BJ (cell line): ENCODE measurements at regions not wholly inside any gene's neighbourhood (a gene's known extent, or its start where the extent isn't known, plus 50 kb on each side); places are given as distances from the start of the nearest gene placed in this dataset.

Experiments
- CTCF ChIA-PET: fragments of 350-600 bp; formaldehyde crosslinking; extraction: SDS; loops from one replicate; lab custom pipeline; 2021; ENCODE audit warnings: antibody characterized with exemption, inconsistent platforms; lab: Yijun Ruan, JAX
- POLR2A ChIA-PET: fragments of 300-600 bp; sonication (Branson Sonifier 250); formaldehyde crosslinking; extraction: SDS; loops from one replicate; lab custom pipeline; 2021; ENCODE audit warnings: antibody characterized with exemption; lab: Charles Lee
- DNase-seq: peaks from one replicate; pipeline ENCODE4 v3.0.0-alpha.2; 2011; ENCODE audit warnings: low read depth
- H3K27me3 ChIP-seq: 2 replicates; pipeline ENCODE4 v1.6.0; 2011; ENCODE audit warnings: low read length; ENCODE audit not compliant: control insufficient read depth, insufficient read depth
- H3K36me3 ChIP-seq: 2 replicates; pipeline ENCODE4 v1.5.1; 2011; ENCODE audit warnings: low read length; ENCODE audit not compliant: control insufficient read depth, insufficient read depth
- H3K4me3 ChIP-seq: 2 replicates; pipeline ENCODE4 v1.5.1; 2011; ENCODE audit warnings: low read depth, mild to moderate bottlenecking, control low read depth, low read length
- TF ChIP-seq, protein P1 (sequence below): IDR thresholded peaks from 2 replicates; pipeline ENCODE4 v1.5.1; 2011; ENCODE audit warnings: low read depth, mild to moderate bottlenecking, control low read depth, inconsistent platforms, low read length, moderate library complexity; ENCODE audit not compliant: insufficient read depth

- TF ChIP-seq, protein P1, sequence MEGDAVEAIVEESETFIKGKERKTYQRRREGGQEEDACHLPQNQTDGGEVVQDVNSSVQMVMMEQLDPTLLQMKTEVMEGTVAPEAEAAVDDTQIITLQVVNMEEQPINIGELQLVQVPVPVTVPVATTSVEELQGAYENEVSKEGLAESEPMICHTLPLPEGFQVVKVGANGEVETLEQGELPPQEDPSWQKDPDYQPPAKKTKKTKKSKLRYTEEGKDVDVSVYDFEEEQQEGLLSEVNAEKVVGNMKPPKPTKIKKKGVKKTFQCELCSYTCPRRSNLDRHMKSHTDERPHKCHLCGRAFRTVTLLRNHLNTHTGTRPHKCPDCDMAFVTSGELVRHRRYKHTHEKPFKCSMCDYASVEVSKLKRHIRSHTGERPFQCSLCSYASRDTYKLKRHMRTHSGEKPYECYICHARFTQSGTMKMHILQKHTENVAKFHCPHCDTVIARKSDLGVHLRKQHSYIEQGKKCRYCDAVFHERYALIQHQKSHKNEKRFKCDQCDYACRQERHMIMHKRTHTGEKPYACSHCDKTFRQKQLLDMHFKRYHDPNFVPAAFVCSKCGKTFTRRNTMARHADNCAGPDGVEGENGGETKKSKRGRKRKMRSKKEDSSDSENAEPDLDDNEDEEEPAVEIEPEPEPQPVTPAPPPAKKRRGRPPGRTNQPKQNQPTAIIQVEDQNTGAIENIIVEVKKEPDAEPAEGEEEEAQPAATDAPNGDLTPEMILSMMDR, result no peak
- H3K36me3 ChIP-seq, result no peaks in the 10 kb centered on the region
- DNase-seq, result no peak
- CTCF ChIA-PET, result no interaction called here
- H3K27me3 ChIP-seq, result no peaks in the 10 kb centered on the region
- H3K4me3 ChIP-seq, result no peak overlapping the region
- POLR2A ChIA-PET, result no interaction called here
These were observed 417.0 kb upstream of the NRXN1 start for GRCh38 chr2:51448911-51449310.

GRCh38 chr2:51441786-51442185 is 409.9 kb upstream of the NRXN1 start:
- no peaks in the 10 kb centered on the region for H3K27me3 ChIP-seq
- POLR2A ChIA-PET, result no interaction called here
- CTCF ChIA-PET, result no interaction called here
- TF ChIP-seq, protein P1, result no peak
- H3K4me3 ChIP-seq, result no peak overlapping the region
- no peaks in the 10 kb centered on the region for H3K36me3 ChIP-seq
- DNase-seq, result no peak

- ChIA-PET CTCF (no interaction called here), POLR2A (no interaction called here)
- H3K4me3 ChIP-seq, result no peak overlapping the region
- no peaks in the 10 kb centered on the region for H3K27me3 ChIP-seq
- TF ChIP-seq, protein P1, result no peak
- H3K36me3 ChIP-seq, result no peaks in the 10 kb centered on the region
- DNase-seq, result no peak
These were observed 392.5 kb upstream of the NRXN1 start for GRCh38 chr2:51424418-51424817.

DNA sequence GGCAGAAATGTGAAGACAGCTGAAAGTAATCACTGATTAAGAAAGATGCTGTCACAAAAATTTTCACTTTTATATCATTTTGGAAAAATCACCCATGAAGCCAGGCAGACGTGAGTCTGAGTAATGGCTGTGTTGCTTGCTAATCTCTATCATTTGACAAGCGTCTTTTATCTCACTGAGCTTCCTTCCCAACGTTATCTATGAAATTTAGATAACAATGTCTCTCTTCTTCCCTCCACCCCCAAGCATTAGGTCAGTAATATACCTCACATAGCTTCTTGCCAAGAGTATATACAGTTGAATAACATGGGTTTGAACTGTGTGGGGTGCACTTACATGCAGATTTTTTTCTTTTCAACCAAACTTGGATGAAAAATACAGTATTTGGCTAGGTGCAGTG is 388.6 kb upstream of the NRXN1 start:
- no peaks in the 10 kb centered on the region for H3K36me3 ChIP-seq
- ChIA-PET CTCF (interaction anchor here (1.2 kb wide), 1 partner anchor 53 kb away, joined by 3 read pairs; no protein-coding TSS in a partner anchor), POLR2A (no interaction called here)
- TF ChIP-seq, protein P1, result no peak
- no peaks in the 10 kb centered on the region for H3K27me3 ChIP-seq
- H3K4me3 ChIP-seq, result no peak overlapping the region
- no peak for DNase-seq

- Histone ChIP-seq H3K4me3 (no peak overlapping the region), H3K36me3 (no peaks in the 10 kb centered on the region), H3K27me3 (no peaks in the 10 kb centered on the region)
- TF ChIP-seq, protein P1, result no peak
- POLR2A ChIA-PET, result no interaction called here
- no peak for DNase-seq
- CTCF ChIA-PET, result no interaction called here
These were observed 381.8 kb upstream of the NRXN1 start for GRCh38 chr2:51413726-51414125.
